ENCODE measurements at regions not wholly inside any gene's neighbourhood (a gene's known extent, or its start where the extent isn't known, plus 50 kb on each side); places are given as distances from the start of the nearest gene placed in this dataset.

DNA sequence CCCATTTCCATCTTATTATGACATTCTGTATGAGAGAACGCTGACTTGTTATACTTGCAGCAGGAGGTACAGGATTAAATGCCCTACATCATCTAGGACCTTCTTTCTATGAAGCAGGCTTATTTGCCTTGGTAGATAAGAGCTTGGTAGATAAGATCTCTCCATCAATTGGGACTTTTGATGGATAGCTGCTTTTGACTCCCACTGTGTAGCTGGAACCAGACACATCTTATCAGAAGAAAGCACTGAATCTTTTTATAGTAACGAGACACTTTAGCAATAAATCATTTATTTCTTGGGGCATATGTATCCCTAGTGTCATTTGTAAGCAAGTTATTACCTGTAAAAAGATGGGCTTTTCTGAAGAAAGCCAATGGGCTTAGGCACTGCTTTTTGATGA lies 613.9 kb downstream of the TECRL start:
- TF ChIP-seq, protein P1, sequence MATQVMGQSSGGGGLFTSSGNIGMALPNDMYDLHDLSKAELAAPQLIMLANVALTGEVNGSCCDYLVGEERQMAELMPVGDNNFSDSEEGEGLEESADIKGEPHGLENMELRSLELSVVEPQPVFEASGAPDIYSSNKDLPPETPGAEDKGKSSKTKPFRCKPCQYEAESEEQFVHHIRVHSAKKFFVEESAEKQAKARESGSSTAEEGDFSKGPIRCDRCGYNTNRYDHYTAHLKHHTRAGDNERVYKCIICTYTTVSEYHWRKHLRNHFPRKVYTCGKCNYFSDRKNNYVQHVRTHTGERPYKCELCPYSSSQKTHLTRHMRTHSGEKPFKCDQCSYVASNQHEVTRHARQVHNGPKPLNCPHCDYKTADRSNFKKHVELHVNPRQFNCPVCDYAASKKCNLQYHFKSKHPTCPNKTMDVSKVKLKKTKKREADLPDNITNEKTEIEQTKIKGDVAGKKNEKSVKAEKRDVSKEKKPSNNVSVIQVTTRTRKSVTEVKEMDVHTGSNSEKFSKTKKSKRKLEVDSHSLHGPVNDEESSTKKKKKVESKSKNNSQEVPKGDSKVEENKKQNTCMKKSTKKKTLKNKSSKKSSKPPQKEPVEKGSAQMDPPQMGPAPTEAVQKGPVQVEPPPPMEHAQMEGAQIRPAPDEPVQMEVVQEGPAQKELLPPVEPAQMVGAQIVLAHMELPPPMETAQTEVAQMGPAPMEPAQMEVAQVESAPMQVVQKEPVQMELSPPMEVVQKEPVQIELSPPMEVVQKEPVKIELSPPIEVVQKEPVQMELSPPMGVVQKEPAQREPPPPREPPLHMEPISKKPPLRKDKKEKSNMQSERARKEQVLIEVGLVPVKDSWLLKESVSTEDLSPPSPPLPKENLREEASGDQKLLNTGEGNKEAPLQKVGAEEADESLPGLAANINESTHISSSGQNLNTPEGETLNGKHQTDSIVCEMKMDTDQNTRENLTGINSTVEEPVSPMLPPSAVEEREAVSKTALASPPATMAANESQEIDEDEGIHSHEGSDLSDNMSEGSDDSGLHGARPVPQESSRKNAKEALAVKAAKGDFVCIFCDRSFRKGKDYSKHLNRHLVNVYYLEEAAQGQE (IDR thresholded peaks at IDR 0.05; ENCODE audit: insufficient read depth in 1 of 2, low read depth in 2 of 2, low read length in 1 of 2) = no peak
- TF ChIP-seq, protein P2, sequence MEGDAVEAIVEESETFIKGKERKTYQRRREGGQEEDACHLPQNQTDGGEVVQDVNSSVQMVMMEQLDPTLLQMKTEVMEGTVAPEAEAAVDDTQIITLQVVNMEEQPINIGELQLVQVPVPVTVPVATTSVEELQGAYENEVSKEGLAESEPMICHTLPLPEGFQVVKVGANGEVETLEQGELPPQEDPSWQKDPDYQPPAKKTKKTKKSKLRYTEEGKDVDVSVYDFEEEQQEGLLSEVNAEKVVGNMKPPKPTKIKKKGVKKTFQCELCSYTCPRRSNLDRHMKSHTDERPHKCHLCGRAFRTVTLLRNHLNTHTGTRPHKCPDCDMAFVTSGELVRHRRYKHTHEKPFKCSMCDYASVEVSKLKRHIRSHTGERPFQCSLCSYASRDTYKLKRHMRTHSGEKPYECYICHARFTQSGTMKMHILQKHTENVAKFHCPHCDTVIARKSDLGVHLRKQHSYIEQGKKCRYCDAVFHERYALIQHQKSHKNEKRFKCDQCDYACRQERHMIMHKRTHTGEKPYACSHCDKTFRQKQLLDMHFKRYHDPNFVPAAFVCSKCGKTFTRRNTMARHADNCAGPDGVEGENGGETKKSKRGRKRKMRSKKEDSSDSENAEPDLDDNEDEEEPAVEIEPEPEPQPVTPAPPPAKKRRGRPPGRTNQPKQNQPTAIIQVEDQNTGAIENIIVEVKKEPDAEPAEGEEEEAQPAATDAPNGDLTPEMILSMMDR (IDR thresholded peaks at IDR 0.05) = no peak
- no peak for TF ChIP-seq SIN3A (IDR thresholded peaks at IDR 0.05; ENCODE audit: borderline replicate concordance, insufficient read depth, low read depth, low read length)
- TF ChIP-seq POLR2AphosphoS5 (IDR thresholded peaks at IDR 0.05; ENCODE audit: low read depth, low read length) = no peak
- no peak for TF ChIP-seq TCF7L2 (IDR thresholded peaks at IDR 0.05; ENCODE audit: low read depth, low read length)

Data from Panc1 (cell line).